NCI-H1092 (cell line): ENCODE measurements at regions not wholly inside any gene's neighbourhood (a gene's known extent, or its start where the extent isn't known, plus 50 kb on each side); places are given as distances from the start of the nearest gene placed in this dataset.
"Not testable (repeated sequence)": the region's sequence is repeated elsewhere in the genome, so short reads cannot be mapped to it uniquely, and the experiment has no call there.

Experiments used
- DNase-seq: peaks from one replicate; lab custom pipeline; 2025; lab: John Stamatoyannopoulos, UW

GRCh38 chr2:66242888-66243287 is 192.0 kb upstream of the MEIS1 start:
- not testable (repeated sequence) for DNase-seq

- no peak for DNase-seq
These were observed 192.7 kb upstream of the MEIS1 start for GRCh38 chr2:66242099-66242789.

GRCh38 chr2:66240286-66240685 is 194.6 kb upstream of the MEIS1 start:
- DNase-seq = no peak

GRCh38 chr2:66239655-66240054 is 195.3 kb upstream of the MEIS1 start:
- DNase-seq = no peak

GRCh38 chr2:66237803-66238379 is 197.0 kb upstream of the MEIS1 start:
- no peak for DNase-seq

- DNase-seq = no peak
These were observed 197.8 kb upstream of the MEIS1 start for GRCh38 chr2:66236816-66237802.

GRCh38 chr2:66236067-66236685 is 198.7 kb upstream of the MEIS1 start:
- DNase-seq = no peak

- DNase-seq = no peak
These were observed 199.5 kb upstream of the MEIS1 start for GRCh38 chr2:66235428-66235827.

GRCh38 chr2:66233981-66234380 is 200.9 kb upstream of the MEIS1 start:
- DNase-seq = no peak

GRCh38 chr2:66228128-66228547 is 206.8 kb upstream of the MEIS1 start:
- DNase-seq = no peak

GRCh38 chr2:66217039-66217585 is 217.8 kb upstream of the MEIS1 start:
- DNase-seq = no peak

GRCh38 chr2:66212749-66213148 is 222.2 kb upstream of the MEIS1 start:
- DNase-seq = no peak

GRCh38 chr2:66202586-66202985 is 232.3 kb upstream of the MEIS1 start:
- DNase-seq = no peak

GRCh38 chr2:66201242-66201641 is 233.7 kb upstream of the MEIS1 start:
- DNase-seq = no peak

- DNase-seq = no peak
These were observed 236.1 kb upstream of the MEIS1 start for GRCh38 chr2:66198873-66199272.

GRCh38 chr2:66192888-66193287 is 242.0 kb upstream of the MEIS1 start:
- no peak for DNase-seq

GRCh38 chr2:66191311-66191710 is 243.6 kb upstream of the MEIS1 start:
- no peak for DNase-seq

- DNase-seq = no peak
These were observed 245.4 kb upstream of the MEIS1 start for GRCh38 chr2:66189553-66189952.

GRCh38 chr2:66186537-66186936 is 248.4 kb upstream of the MEIS1 start:
- DNase-seq = no peak

GRCh38 chr2:66185497-66186054 is 249.3 kb upstream of the MEIS1 start:
- DNase-seq = no peak

- not testable (repeated sequence) for DNase-seq
These were observed 257.7 kb upstream of the MEIS1 start for GRCh38 chr2:66177128-66177796.
